SK-N-SH treated with all-trans-retinoic acid at 6 μM for 48 hours (cell line): ENCODE measurements at regions not wholly inside any gene's neighbourhood (a gene's known extent, or its start where the extent isn't known, plus 50 kb on each side); places are given as distances from the start of the nearest gene placed in this dataset.

ENCODE experiments used
- ATAC-seq: fragments of 200-7000 bp; cut with Tn5 transposase; 3 replicates; pipeline ENCODE4 v1.9.1; 2020; ENCODE audit warnings: mild to moderate bottlenecking, moderate library complexity
- CREB5 ChIP-seq: fragments of 250-450 bp; sonication (Bioruptor Pico); IDR thresholded peaks from 2 replicates; pipeline ENCODE4 v1.5.1; 2020; ENCODE audit warnings: low read depth, mild to moderate bottlenecking, moderate library complexity
- CSRNP3 ChIP-seq: fragments of 250-450 bp; sonication (Bioruptor Pico); IDR thresholded peaks from 2 replicates; pipeline ENCODE4 v1.5.1; 2021; ENCODE audit warnings: mild to moderate bottlenecking, moderate library complexity
- ESRRG ChIP-seq: fragments of 250-450 bp; sonication (Bioruptor Pico); IDR thresholded peaks from 2 replicates; pipeline ENCODE4 v1.6.1; 2021; ENCODE audit warnings: mild to moderate bottlenecking
- GLIS3 ChIP-seq: fragments of 250-450 bp; sonication (Bioruptor Pico); IDR thresholded peaks from 2 replicates; pipeline ENCODE4 v1.5.0; 2020; ENCODE audit warnings: mild to moderate bottlenecking, moderate library complexity
- ISL1 ChIP-seq: fragments of 250-450 bp; sonication (Bioruptor Pico); IDR thresholded peaks from 2 replicates; pipeline ENCODE4 v2.1.2; 2022; ENCODE audit warnings: mild to moderate bottlenecking, moderate library complexity
- OSR1 ChIP-seq: fragments of 250-450 bp; sonication (Bioruptor Pico); IDR thresholded peaks from 2 replicates; pipeline ENCODE4 v1.8.0; 2022; ENCODE audit warnings: moderate library complexity, mild to moderate bottlenecking, inconsistent platforms
- POU6F1 ChIP-seq: fragments of 250-450 bp; sonication (Bioruptor Pico); IDR thresholded peaks from 2 replicates; pipeline ENCODE4 v1.8.0; 2021; ENCODE audit warnings: low read depth, mild to moderate bottlenecking, moderate library complexity, borderline replicate concordance
- RARB ChIP-seq: fragments of 250-450 bp; sonication (Bioruptor Pico); IDR thresholded peaks from 2 replicates; pipeline ENCODE4 v1.8.0; 2021; ENCODE audit warnings: mild to moderate bottlenecking, moderate library complexity
- SNAI2 ChIP-seq: fragments of 250-450 bp; sonication (Bioruptor Pico); IDR thresholded peaks from 2 replicates; pipeline ENCODE4 v1.5.0; 2020; ENCODE audit warnings: mild to moderate bottlenecking, moderate library complexity
- TCF4 ChIP-seq: fragments of 250-450 bp; sonication (Bioruptor Pico); IDR thresholded peaks from 2 replicates; pipeline ENCODE4 v1.8.0; 2021; ENCODE audit warnings: mild to moderate bottlenecking, moderate library complexity, borderline replicate concordance
- ZC3H10 ChIP-seq: fragments of 250-450 bp; sonication (Bioruptor Pico); IDR thresholded peaks from 2 replicates; pipeline ENCODE4 v1.5.1; 2021; ENCODE audit warnings: mild to moderate bottlenecking, moderate library complexity
- ZFP30 ChIP-seq: fragments of 450-650 bp; formaldehyde crosslinking; IDR thresholded peaks from 2 replicates; pipeline ENCODE4 v1.5.0; 2022; ENCODE audit warnings: mild to moderate bottlenecking, moderate library complexity
- ZNF70 ChIP-seq: fragments of 450-650 bp; formaldehyde crosslinking; IDR thresholded peaks from 2 replicates; pipeline ENCODE4 v1.5.0; 2020; ENCODE audit warnings: mild to moderate bottlenecking, moderate library complexity
- ZNF8 ChIP-seq: fragments of 450-650 bp; formaldehyde crosslinking; IDR thresholded peaks from 2 replicates; pipeline ENCODE4 v1.5.0; 2020; ENCODE audit warnings: mild to moderate bottlenecking, moderate library complexity
- TF ChIP-seq, protein P1 (sequence below): fragments of 250-450 bp; sonication (Bioruptor Pico); IDR thresholded peaks from 2 replicates; pipeline ENCODE4 v1.5.0; 2020; ENCODE audit warnings: mild to moderate bottlenecking, moderate library complexity
- TF ChIP-seq, protein P2 (sequence below): fragments of 250-450 bp; sonication (Bioruptor Pico); IDR thresholded peaks from 2 replicates; pipeline ENCODE4 v1.8.0; 2020; ENCODE audit warnings: mild to moderate bottlenecking, moderate library complexity, borderline replicate concordance

GRCh38 chr2:162929571-162929970 lies 91.0 kb upstream of the KCNH7 start:
- no peak for TF ChIP-seq ZFP30 (CRISPR knock-in tag)
- no peak for ATAC-seq

DNA sequence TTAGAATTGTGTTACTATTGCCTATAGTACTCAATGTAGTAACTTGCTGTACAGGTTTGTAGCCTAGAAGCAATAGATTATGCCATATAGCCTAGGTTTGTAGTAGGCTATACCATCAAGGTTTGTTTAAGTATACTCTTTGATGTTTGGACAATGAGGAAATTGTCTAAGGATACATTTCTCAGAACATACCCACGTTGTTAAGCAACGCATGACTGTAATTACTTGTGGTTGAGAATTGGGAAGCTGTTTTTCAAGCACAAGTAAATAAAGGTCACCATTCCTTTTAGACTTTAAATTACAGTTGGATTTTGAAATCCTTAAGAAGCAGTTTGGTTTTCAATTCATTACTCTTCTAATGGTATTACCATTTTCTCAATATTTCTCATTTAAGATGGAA lies 89.8 kb upstream of the KCNH7 start:
- TF ChIP-seq POU6F1 (CRISPR knock-in tag) (no peak), ZNF8 (CRISPR knock-in tag) (no peak), RARB (no peak), ESRRG (CRISPR knock-in tag) (no peak), CREB5 (CRISPR knock-in tag) (no peak), TCF4 (CRISPR knock-in tag) (no peak)
- TF ChIP-seq, protein P1, sequence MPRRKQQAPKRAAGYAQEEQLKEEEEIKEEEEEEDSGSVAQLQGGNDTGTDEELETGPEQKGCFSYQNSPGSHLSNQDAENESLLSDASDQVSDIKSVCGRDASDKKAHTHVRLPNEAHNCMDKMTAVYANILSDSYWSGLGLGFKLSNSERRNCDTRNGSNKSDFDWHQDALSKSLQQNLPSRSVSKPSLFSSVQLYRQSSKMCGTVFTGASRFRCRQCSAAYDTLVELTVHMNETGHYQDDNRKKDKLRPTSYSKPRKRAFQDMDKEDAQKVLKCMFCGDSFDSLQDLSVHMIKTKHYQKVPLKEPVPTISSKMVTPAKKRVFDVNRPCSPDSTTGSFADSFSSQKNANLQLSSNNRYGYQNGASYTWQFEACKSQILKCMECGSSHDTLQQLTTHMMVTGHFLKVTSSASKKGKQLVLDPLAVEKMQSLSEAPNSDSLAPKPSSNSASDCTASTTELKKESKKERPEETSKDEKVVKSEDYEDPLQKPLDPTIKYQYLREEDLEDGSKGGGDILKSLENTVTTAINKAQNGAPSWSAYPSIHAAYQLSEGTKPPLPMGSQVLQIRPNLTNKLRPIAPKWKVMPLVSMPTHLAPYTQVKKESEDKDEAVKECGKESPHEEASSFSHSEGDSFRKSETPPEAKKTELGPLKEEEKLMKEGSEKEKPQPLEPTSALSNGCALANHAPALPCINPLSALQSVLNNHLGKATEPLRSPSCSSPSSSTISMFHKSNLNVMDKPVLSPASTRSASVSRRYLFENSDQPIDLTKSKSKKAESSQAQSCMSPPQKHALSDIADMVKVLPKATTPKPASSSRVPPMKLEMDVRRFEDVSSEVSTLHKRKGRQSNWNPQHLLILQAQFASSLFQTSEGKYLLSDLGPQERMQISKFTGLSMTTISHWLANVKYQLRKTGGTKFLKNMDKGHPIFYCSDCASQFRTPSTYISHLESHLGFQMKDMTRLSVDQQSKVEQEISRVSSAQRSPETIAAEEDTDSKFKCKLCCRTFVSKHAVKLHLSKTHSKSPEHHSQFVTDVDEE: no peak
- ATAC-seq: no peak

GRCh38 chr2:162926907-162927306 lies 88.3 kb upstream of the KCNH7 start:
- no peak for ATAC-seq

DNA sequence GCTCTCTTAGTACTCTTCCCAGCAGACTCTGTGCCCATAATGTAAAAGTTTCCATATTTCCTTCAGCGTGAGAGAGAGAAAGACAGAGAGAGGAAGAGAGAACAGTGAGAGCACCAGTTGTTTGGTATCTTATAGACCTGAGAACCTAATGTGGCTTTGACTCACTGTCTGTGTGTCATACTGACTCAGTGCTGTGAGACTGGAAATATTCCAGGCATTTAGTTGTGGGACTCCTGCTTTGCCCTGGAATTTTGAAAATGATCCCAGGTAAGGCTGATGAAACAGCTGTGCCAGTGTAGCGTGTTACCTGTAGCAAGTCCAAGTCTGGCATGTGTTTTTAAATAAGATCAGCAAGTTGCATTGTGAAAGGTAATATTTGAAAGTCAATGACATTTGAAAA lies 87.9 kb upstream of the KCNH7 start:
- no peak for ATAC-seq
- TF ChIP-seq POU6F1 (CRISPR knock-in tag): no peak
- TF ChIP-seq ZFP30 (CRISPR knock-in tag): no peak
- TF ChIP-seq TCF4 (CRISPR knock-in tag): no peak
- no peak for TF ChIP-seq OSR1 (CRISPR knock-in tag)
- TF ChIP-seq GLIS3 (CRISPR knock-in tag): no peak
- TF ChIP-seq SNAI2 (CRISPR knock-in tag): no peak

More at GRCh38 chr2:162926907-162927306, 88.3 kb upstream of the KCNH7 start:
- TF ChIP-seq GLIS3 (CRISPR knock-in tag) (no peak), ZFP30 (CRISPR knock-in tag) (no peak)
- TF ChIP-seq, all 23 proteins: peak for 0

DNA sequence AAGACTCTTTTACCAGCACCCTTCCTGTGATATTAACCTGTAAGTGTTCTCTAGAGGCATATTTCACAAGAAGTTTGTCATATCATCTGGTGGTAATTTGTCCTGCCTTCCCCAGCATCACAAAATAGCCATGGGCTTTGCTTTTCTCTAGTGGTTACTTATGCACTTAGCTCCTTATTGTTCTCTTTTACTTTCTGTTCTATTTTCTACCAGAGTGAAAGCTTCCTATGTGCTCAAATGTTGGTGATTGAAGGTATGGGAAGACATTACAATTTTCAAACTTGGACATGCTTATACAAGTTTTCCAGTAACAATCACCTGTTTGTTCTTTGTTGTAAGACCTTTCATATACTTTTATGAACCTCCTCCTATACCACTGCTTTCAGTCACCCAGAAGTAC lies 87.0 kb upstream of the KCNH7 start:
- ATAC-seq: no peak
- TF ChIP-seq, protein P2, sequence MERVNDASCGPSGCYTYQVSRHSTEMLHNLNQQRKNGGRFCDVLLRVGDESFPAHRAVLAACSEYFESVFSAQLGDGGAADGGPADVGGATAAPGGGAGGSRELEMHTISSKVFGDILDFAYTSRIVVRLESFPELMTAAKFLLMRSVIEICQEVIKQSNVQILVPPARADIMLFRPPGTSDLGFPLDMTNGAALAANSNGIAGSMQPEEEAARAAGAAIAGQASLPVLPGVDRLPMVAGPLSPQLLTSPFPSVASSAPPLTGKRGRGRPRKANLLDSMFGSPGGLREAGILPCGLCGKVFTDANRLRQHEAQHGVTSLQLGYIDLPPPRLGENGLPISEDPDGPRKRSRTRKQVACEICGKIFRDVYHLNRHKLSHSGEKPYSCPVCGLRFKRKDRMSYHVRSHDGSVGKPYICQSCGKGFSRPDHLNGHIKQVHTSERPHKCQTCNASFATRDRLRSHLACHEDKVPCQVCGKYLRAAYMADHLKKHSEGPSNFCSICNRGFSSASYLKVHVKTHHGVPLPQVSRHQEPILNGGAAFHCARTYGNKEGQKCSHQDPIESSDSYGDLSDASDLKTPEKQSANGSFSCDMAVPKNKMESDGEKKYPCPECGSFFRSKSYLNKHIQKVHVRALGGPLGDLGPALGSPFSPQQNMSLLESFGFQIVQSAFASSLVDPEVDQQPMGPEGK (CRISPR knock-in tag): no peak
- no peak for TF ChIP-seq SNAI2 (CRISPR knock-in tag)
- no peak for TF ChIP-seq POU6F1 (CRISPR knock-in tag)
- TF ChIP-seq RARB: no peak
- TF ChIP-seq ZNF70 (CRISPR knock-in tag): no peak
- no peak for TF ChIP-seq ZC3H10 (CRISPR knock-in tag)
- no peak for TF ChIP-seq CSRNP3
- TF ChIP-seq GLIS3 (CRISPR knock-in tag): no peak
- TF ChIP-seq ISL1: no peak
